ENCODE measurements at regions not wholly inside any gene's neighbourhood (a gene's known extent, or its start where the extent isn't known, plus 50 kb on each side); places are given as distances from the start of the nearest gene placed in this dataset.

- Histone ChIP-seq H3K4me3 (no peak overlapping the region), H3K27ac (no peak overlapping the region), H3K27me3 (no peaks in the 10 kb centered on the region), H3K9me3 (no peaks in the 10 kb centered on the region), H3K4me1 (no peaks in the 10 kb centered on the region), H3K36me3 (no peaks in the 10 kb centered on the region)
- WGBS, 2 donors, result 40 to 47% methylated on average over 4 of the region's 4 CpGs
- TF ChIP-seq CTCF (IDR thresholded peaks at IDR 0.05), result no peak
- no peak for TF ChIP-seq POLR2A (IDR thresholded peaks at IDR 0.05)
- DNase-seq, result no peak
- intact Hi-C loops (cut with DNase I), result no loop called here
These were observed 71.7 kb upstream of the TPK1 start for GRCh38 chr7:144907577-144907976.

DNA sequence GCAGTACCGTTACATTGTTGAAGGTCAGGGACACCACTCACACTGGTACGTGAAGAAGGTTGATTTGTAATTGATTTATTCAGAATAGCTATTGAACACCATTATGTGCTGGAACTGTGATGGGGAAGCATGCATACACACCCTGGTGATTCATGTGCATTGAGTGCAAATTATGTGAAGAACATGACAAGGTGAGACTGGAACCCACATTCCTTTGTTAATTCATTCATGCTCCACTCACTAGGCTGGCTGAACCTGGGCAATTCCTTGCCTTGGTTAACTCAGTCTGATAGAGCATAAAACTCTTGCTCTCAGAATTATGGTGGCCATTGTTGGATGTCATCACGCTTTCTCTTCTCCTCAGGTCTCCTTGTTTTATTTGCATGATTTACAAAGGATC lies 67.3 kb upstream of the TPK1 start:
- intact Hi-C loops (cut with DNase I), result no loop called here
- TF ChIP-seq CTCF (IDR thresholded peaks at IDR 0.05) (no peak), POLR2A (IDR thresholded peaks at IDR 0.05) (no peak)
- no peak for DNase-seq
- no peaks in the 10 kb centered on the region for H3K27me3 ChIP-seq
- WGBS, 2 donors, result 84 to 97% methylated on average over 3 of the region's 3 CpGs
- H3K36me3 ChIP-seq, result no peaks in the 10 kb centered on the region
- no peaks in the 10 kb centered on the region for H3K9me3 ChIP-seq
- no peak overlapping the region for H3K4me3 ChIP-seq
- no peak overlapping the region for H3K27ac ChIP-seq
- no peaks in the 10 kb centered on the region for H3K4me1 ChIP-seq

- intact Hi-C loops (cut with DNase I), result no loop called here
- DNase-seq, result no peak
- 67 to 73% methylated on average over 3 of the region's 3 CpGs for WGBS, 2 donors
- Histone ChIP-seq H3K27ac (no peak overlapping the region), H3K27me3 (no peaks in the 10 kb centered on the region), H3K36me3 (no peaks in the 10 kb centered on the region), H3K9me3 (no peaks in the 10 kb centered on the region), H3K4me3 (no peak overlapping the region), H3K4me1 (no peaks in the 10 kb centered on the region)
- TF ChIP-seq CTCF (IDR thresholded peaks at IDR 0.05), result no peak
- no peak for TF ChIP-seq POLR2A (IDR thresholded peaks at IDR 0.05)
These were observed 56.9 kb upstream of the TPK1 start for GRCh38 chr7:144892761-144893160.

Measured in esophagus squamous epithelium (tissue), 5 donors.